ENCODE measurements at regions not wholly inside any gene's neighbourhood (a gene's known extent, or its start where the extent isn't known, plus 50 kb on each side); places are given as distances from the start of the nearest gene placed in this dataset. TPM values are rescaled to one million over a fixed set of nuclear protein-coding genes. Genes with fewer than 3 reads are reported as not detected.

GRCh38 chr11:47899801-47900200, 51.7 kb upstream of the NUP160 start (continued):
- TF ChIP-seq ETS1 (IDR thresholded peaks at IDR 0.05): no peak
- TF ChIP-seq POLR2AphosphoS5 (IDR thresholded peaks at IDR 0.05; ENCODE audit: low read depth): no peak

Small RNA genes in the stretch of these regions (small RNA-seq; reads per million reads assigned to genes)
- not detected for gene AC023232.1 (ENCODE audit: low replicate concordance)
